ENCODE measurements at regions not wholly inside any gene's neighbourhood (a gene's known extent, or its start where the extent isn't known, plus 50 kb on each side); places are given as distances from the start of the nearest gene placed in this dataset.

- no peaks in the 10 kb centered on the region for H4K20me1 ChIP-seq (replicated peaks; ENCODE audit: control insufficient read depth, insufficient read depth, low read length)
- WGBS (ENCODE audit: insufficient coverage, low coverage, missing lambda C conversion rate), result 15% methylated on average over 4 of the region's 4 CpGs
- no peak for FAIRE-seq
- H3K9me3 ChIP-seq (replicated peaks; ENCODE audit: control insufficient read depth, insufficient read depth, low read depth, low read length), result no peaks in the 10 kb centered on the region
- intact Hi-C loops (cut with micrococcal nuclease), result no loop called here
- no peak overlapping the region for H3K4me3 ChIP-seq
- no peaks in the 10 kb centered on the region for H3K36me3 ChIP-seq (ENCODE audit: control insufficient read depth, insufficient read depth, low read length)
- H3K4me1 ChIP-seq (replicated peaks in 1 of 2; ENCODE audit: control insufficient read depth in 2 of 2, insufficient read depth in 2 of 2, low read length in 2 of 2), result no peaks in the 10 kb centered on the region; a peak in 1 of 5 replicates
- no peak for ATAC-seq
- in situ Hi-C loops (cut with MboI), result no loop called here
- H3K79me2 ChIP-seq (ENCODE audit: control insufficient read depth, insufficient read depth, low read length), result no peaks in the 10 kb centered on the region
- POLR2A ChIA-PET, result interaction anchor here (0.6 kb wide), 1 partner anchor 11 kb away, joined by 3 read pairs; no protein-coding TSS in a partner anchor
- no peak overlapping the region for H3K27ac ChIP-seq (ENCODE audit: extremely low read depth, low read depth, low read length)
- H3K9ac ChIP-seq (ENCODE audit: insufficient read depth in 1 of 2, low read depth in 2 of 2, low read length in 2 of 2), result no peak overlapping the region
- CTCF ChIA-PET (ENCODE audit: low intra/inter-chr PET ratio), result no interaction called here
- no peaks in the 10 kb centered on the region; a peak in 1 of 5 replicates for H3K27me3 ChIP-seq (ENCODE audit: control insufficient read depth in 2 of 2, insufficient read depth in 2 of 2, low read length in 2 of 2)
- DNase-seq (ENCODE audit: extremely low read depth in 1 of 4, low spot score in 3 of 4), result no peak
- H2AFZ ChIP-seq (ENCODE audit: low read depth, low read length), result no peak overlapping the region
- no TSS peak for BruUV-seq (replicated peaks)
- H3K9me1 ChIP-seq (ENCODE audit: control insufficient read depth, insufficient read depth, low read length), result no peaks in the 10 kb centered on the region
- no peak overlapping the region for H3K4me2 ChIP-seq (ENCODE audit: insufficient read depth, low read length)
- TF ChIP-seq ZBED1 (IDR thresholded peaks at IDR 0.05) (no peak), TRIM28 (IDR thresholded peaks at IDR 0.05) (no peak), YBX1 (IDR thresholded peaks at IDR 0.05) (no peak), MGA (IDR thresholded peaks at IDR 0.05) (no peak), HMG20A (CRISPR knock-in tag; conservative IDR thresholded peaks at IDR 0.05) (no peak), WHSC1 (IDR thresholded peaks at IDR 0.05; ENCODE audit: low read length) (no peak), NFXL1 (CRISPR knock-in tag; IDR thresholded peaks at IDR 0.05) (no peak), GABPB2 (CRISPR knock-in tag; conservative IDR thresholded peaks at IDR 0.05) (no peak), DACH1 (IDR thresholded peaks at IDR 0.05; ENCODE audit: partially characterized antibody) (no peak), SRSF7 (optimal IDR thresholded peaks at IDR 0.05; ENCODE audit: low read depth, low read length) (no peak), ZBTB2 (IDR thresholded peaks at IDR 0.05) (no peak)
Observed at GRCh38 chrX:39927380-39927779, 170.4 kb downstream of the BCOR start.
